ENCODE measurements at regions not wholly inside any gene's neighbourhood (a gene's known extent, or its start where the extent isn't known, plus 50 kb on each side); places are given as distances from the start of the nearest gene placed in this dataset.

DNA sequence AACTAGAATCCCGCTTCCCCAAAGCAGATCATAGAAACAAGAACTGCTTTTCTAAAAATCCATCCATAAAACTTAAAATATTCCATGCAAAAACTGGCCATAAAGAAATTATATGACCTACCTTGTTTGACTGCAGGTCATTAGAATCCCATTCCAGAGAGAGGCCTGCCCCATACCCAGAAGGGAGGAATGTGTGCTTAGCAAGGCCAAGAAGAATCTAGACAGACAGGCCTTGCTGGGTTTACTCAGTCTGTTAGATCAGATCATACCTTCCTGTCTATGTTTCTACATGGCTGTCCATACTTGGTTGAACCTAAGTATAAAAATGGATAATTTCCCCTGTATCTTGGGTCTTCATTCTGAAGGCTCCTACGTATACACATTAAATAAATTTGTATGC, 358.8 kb upstream of the TRPC7 start:
- TF ChIP-seq POLR2A (IDR thresholded peaks at IDR 0.05) (no peak), POLR2AphosphoS5 (IDR thresholded peaks at IDR 0.05) (no peak), EP300 (IDR thresholded peaks at IDR 0.05) (no peak)
- TF ChIP-seq, protein P1, sequence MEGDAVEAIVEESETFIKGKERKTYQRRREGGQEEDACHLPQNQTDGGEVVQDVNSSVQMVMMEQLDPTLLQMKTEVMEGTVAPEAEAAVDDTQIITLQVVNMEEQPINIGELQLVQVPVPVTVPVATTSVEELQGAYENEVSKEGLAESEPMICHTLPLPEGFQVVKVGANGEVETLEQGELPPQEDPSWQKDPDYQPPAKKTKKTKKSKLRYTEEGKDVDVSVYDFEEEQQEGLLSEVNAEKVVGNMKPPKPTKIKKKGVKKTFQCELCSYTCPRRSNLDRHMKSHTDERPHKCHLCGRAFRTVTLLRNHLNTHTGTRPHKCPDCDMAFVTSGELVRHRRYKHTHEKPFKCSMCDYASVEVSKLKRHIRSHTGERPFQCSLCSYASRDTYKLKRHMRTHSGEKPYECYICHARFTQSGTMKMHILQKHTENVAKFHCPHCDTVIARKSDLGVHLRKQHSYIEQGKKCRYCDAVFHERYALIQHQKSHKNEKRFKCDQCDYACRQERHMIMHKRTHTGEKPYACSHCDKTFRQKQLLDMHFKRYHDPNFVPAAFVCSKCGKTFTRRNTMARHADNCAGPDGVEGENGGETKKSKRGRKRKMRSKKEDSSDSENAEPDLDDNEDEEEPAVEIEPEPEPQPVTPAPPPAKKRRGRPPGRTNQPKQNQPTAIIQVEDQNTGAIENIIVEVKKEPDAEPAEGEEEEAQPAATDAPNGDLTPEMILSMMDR (IDR thresholded peaks at IDR 0.05), result no peak
